Natural killer cell (primary cell): ENCODE measurements at regions not wholly inside any gene's neighbourhood (a gene's known extent, or its start where the extent isn't known, plus 50 kb on each side); places are given as distances from the start of the nearest gene placed in this dataset.

Experiments
- ATAC-seq, 3 donors: fragments of 150-1000 bp in 2 of 3; fragments of 200-7000 bp in 1 of 3; cut with Tn5 transposase; 1 replicate in 1 of 3; 2 replicates in 2 of 3; pipeline ENCODE4 v1.10.0; 2021; ENCODE audit warnings: mild to moderate bottlenecking in 2 of 3, moderate library complexity in 2 of 3
- DNase-seq, 2 donors: peaks; one replicate each; pipeline versions ENCODE4 v3.0.0 to v3.0.0-alpha.2; 2013 to 2021; ENCODE audit warnings: mixed read lengths in 1 of 2
- H3K27ac ChIP-seq: one replicate; pipeline ENCODE4 v1.5.1; 2013; ENCODE audit warnings: mild to moderate bottlenecking, low read length
- H3K27me3 ChIP-seq: one replicate; pipeline ENCODE4 v1.6.1; 2013; ENCODE audit warnings: low read length; ENCODE audit not compliant: control insufficient read depth, insufficient read depth
- H3K36me3 ChIP-seq: one replicate; pipeline ENCODE4 v1.6.1; 2013; ENCODE audit warnings: low read length; ENCODE audit not compliant: control insufficient read depth, insufficient read depth
- H3K4me1 ChIP-seq: one replicate; pipeline ENCODE4 v1.6.1; 2013; ENCODE audit warnings: low read length; ENCODE audit not compliant: control insufficient read depth, insufficient read depth
- H3K4me3 ChIP-seq: one replicate; pipeline ENCODE4 v1.5.1; 2013; ENCODE audit warnings: low read length
- H3K9me3 ChIP-seq: one replicate; pipeline ENCODE4 v1.6.1; 2013; ENCODE audit warnings: low read length; ENCODE audit not compliant: control insufficient read depth, insufficient read depth
- H3K27ac Mint-ChIP-seq, 2 donors: one replicate each; pipeline ENCODE4 v1.8.0; 2022; ENCODE audit warnings: mild to moderate bottlenecking in 2 of 2, mixed read lengths in 2 of 2, moderate library complexity in 1 of 2
- H3K27me3 Mint-ChIP-seq, 2 donors: one replicate each; pipeline ENCODE4 v1.8.0; 2022; ENCODE audit warnings: low read depth in 2 of 2, mixed read lengths in 2 of 2
- H3K36me3 Mint-ChIP-seq: one replicate; pipeline ENCODE4 v1.8.0; 2022; ENCODE audit warnings: mixed read lengths
- H3K4me1 Mint-ChIP-seq, 2 donors: one replicate each; pipeline ENCODE4 v1.8.0; 2022; ENCODE audit warnings: mixed read lengths in 2 of 2
- H3K4me3 Mint-ChIP-seq: one replicate; pipeline ENCODE4 v1.8.0; 2022; ENCODE audit warnings: mild to moderate bottlenecking, moderate library complexity, mixed read lengths
- H3K9me3 Mint-ChIP-seq, 2 donors: one replicate each; pipeline ENCODE4 v1.8.0; 2022; ENCODE audit warnings: mixed read lengths in 2 of 2
- WGBS: methylation state at CpG from one replicate; pipeline ENCODE4 v1.1.7; 2013; ENCODE audit warnings: missing lambda C conversion rate; ENCODE audit not compliant: insufficient coverage; 5-methylcytosine and 5-hydroxymethylcytosine counted together
- intact Hi-C: fragments of 100-400 bp; cut with micrococcal nuclease; formaldehyde crosslinking; loops from one replicate; pipeline ENCODE4 v1.14.2; 2022
- TF ChIP-seq, protein P1 (sequence below): fragments of 200-600 bp; IDR thresholded peaks from one replicate; pipeline ENCODE4 v1.8.0; 2022; ENCODE audit warnings: antibody characterized with exemption

DNA sequence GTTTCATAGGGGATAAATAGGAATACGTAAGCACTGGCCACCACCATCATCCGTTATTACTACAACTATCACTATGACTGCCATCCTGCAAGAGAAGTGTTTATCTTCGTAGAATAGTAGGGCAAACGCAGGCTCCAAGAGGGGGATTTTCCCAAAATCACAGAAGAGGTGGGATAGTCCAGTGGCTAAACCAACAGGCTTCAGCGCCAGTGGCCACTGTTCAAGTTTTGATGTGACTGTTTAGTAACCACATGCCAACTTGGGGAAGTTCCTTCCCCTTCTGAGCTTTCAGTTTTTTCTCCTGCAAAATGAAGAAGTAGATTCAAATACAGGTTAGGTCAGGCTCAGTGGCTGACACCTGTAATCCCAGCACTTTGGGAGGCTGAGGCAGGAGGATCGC, 60.7 kb upstream of the GRIN2A start:
- no peak for DNase-seq
- H3K4me1 ChIP-seq, result no peaks in the 10 kb centered on the region

DNA sequence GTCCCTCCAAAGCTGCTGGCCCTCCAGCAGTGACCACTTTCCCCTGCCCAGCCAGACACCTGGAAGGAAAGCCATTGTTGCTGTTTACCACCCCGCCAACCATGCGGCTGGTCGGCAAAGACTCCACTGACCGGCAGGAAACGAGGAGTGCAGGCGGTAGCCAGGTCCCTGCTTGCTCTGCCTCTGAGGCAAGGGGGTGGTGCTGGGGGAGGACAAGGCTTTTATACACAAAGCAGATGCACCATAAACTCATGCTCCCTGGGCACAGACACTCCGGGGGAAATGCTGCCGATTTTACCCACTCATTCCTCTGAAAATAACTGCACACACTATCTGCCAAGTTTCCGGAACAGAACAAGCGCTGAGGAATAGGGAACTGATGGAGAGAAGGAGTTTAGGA, 62.8 kb upstream of the GRIN2A start:
- Mint-ChIP-seq H3K36me3 (no peaks in the 10 kb centered on the region), H3K4me1 (no peaks in the 10 kb centered on the region), H3K27ac (no peak overlapping the region), H3K27me3 (peaks cover 0 to 11% of the 10 kb centered on the region in 2 donors), H3K9me3 (no peaks in the 10 kb centered on the region), H3K4me3 (no peak overlapping the region)
- H3K27me3 ChIP-seq, result no peaks in the 10 kb centered on the region
- intact Hi-C loops, result no loop called here
- 89% methylated on average over 8 of the region's 10 CpGs for WGBS
- H3K4me1 ChIP-seq, result no peaks in the 10 kb centered on the region
- TF ChIP-seq, protein P1, sequence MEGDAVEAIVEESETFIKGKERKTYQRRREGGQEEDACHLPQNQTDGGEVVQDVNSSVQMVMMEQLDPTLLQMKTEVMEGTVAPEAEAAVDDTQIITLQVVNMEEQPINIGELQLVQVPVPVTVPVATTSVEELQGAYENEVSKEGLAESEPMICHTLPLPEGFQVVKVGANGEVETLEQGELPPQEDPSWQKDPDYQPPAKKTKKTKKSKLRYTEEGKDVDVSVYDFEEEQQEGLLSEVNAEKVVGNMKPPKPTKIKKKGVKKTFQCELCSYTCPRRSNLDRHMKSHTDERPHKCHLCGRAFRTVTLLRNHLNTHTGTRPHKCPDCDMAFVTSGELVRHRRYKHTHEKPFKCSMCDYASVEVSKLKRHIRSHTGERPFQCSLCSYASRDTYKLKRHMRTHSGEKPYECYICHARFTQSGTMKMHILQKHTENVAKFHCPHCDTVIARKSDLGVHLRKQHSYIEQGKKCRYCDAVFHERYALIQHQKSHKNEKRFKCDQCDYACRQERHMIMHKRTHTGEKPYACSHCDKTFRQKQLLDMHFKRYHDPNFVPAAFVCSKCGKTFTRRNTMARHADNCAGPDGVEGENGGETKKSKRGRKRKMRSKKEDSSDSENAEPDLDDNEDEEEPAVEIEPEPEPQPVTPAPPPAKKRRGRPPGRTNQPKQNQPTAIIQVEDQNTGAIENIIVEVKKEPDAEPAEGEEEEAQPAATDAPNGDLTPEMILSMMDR, result no peak
- no peaks in the 10 kb centered on the region for H3K36me3 ChIP-seq
- no peak overlapping the region for H3K27ac ChIP-seq
- ATAC-seq (no peak), DNase-seq (no peak)
- H3K9me3 ChIP-seq, result no peaks in the 10 kb centered on the region
- H3K4me3 ChIP-seq, result no peak overlapping the region

More for the DNA sequence above, 60.7 kb upstream of the GRIN2A start:
- Mint-ChIP-seq H3K36me3 (no peaks in the 10 kb centered on the region), H3K27me3 (peaks cover 0 to 10% of the 10 kb centered on the region in 2 donors), H3K27ac (no peak overlapping the region), H3K4me1 (no peaks in the 10 kb centered on the region), H3K4me3 (no peak overlapping the region), H3K9me3 (no peaks in the 10 kb centered on the region)
- no peak overlapping the region for H3K4me3 ChIP-seq
- 56% methylated on average over 5 of the region's 6 CpGs for WGBS
- no peaks in the 10 kb centered on the region for H3K27me3 ChIP-seq
- TF ChIP-seq, protein P1, result no peak
- H3K36me3 ChIP-seq, result no peaks in the 10 kb centered on the region
- ATAC-seq, result no peak
- H3K9me3 ChIP-seq, result no peaks in the 10 kb centered on the region
- no peak overlapping the region for H3K27ac ChIP-seq
- intact Hi-C loops, result no loop called here

DNA sequence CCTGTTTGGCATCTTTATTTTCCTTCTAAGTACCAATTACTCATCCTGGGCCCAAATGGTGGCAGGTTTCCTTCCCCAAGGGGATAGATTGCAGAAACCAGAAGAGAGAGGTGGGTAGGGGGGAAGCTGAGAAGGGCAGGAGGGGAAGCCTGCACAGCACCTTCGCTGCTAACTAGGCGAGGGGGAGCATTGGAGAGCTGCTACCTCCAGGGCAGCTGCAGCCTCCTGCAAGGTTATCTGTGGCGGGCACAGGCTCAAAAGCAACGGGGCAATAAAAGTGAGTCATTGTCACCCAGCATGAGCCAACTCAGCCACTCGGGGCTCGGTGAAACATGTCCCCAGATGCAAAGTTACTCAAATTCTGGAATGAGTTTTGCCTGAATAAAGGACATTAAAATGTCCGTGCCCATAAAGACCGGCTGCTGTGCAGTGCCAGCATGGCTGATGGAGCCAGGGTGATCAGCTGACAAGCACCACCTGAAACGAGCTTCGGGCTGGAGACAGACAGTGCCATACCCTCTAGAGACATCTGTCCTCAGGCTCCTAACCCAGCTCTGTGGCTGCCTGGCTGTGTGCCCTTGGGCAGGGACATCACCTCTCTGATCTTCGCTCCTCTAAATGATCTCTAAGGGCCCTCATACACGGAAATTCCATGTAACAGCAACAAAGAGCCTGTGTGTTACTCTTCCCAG, 68.1 kb upstream of the GRIN2A start:
- intact Hi-C loops, result no loop called here
- no peak overlapping the region for H3K27ac Mint-ChIP-seq
- no peak overlapping the region for H3K4me3 Mint-ChIP-seq
- 68% methylated on average over 12 of the region's 12 CpGs for WGBS
- no peak for DNase-seq
- no peaks in the 10 kb centered on the region for H3K36me3 ChIP-seq
- H3K27me3 Mint-ChIP-seq, result peaks cover under 1 to 7% of the 10 kb centered on the region in 2 donors
- H3K4me3 ChIP-seq, result no peak overlapping the region
- no peaks in the 10 kb centered on the region for H3K27me3 ChIP-seq
- H3K9me3 ChIP-seq, result no peaks in the 10 kb centered on the region
- ATAC-seq, result no peak
- no peaks in the 10 kb centered on the region for H3K4me1 ChIP-seq
- no peaks in the 10 kb centered on the region for H3K36me3 Mint-ChIP-seq
- H3K27ac ChIP-seq, result no peak overlapping the region
- H3K9me3 Mint-ChIP-seq, result no peaks in the 10 kb centered on the region
- TF ChIP-seq, protein P1, result no peak
- H3K4me1 Mint-ChIP-seq, result no peaks in the 10 kb centered on the region

DNA sequence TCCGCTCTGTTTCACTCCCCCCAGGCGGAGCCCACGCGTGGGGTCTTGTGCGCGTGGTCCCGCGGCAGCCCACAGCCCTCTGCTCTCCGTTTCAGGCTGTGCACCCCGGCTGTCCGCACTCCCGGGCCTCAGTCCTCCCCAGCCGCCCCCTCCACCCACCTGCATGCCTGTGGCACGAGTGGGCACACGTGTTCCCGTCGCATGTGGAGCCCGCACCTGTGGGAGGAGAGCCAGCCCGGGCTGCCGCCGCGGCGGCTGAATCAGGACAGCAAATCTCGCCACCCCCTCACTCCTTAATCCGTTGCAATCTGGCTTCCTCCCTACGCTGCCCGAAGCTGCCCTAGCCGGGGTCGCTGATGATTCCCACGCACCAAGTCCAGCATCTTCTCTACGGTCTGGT, 69.9 kb upstream of the GRIN2A start:
- DNase-seq (no peak), ATAC-seq (no peak)
- peaks cover 6 to 7% of the 10 kb centered on the region in 2 donors for H3K27me3 Mint-ChIP-seq
- H3K9me3 Mint-ChIP-seq, result no peaks in the 10 kb centered on the region
- Histone ChIP-seq H3K36me3 (no peaks in the 10 kb centered on the region), H3K27ac (no peak overlapping the region), H3K27me3 (no peaks in the 10 kb centered on the region), H3K4me3 (no peak overlapping the region), H3K9me3 (no peaks in the 10 kb centered on the region), H3K4me1 (no peaks in the 10 kb centered on the region)
- no peak overlapping the region for H3K4me3 Mint-ChIP-seq
- H3K27ac Mint-ChIP-seq, result no peak overlapping the region
- WGBS, result 93% methylated on average over 31 of the region's 31 CpGs
- no peaks in the 10 kb centered on the region for H3K36me3 Mint-ChIP-seq
- intact Hi-C loops, result no loop called here
- peaks cover 0 to 6% of the 10 kb centered on the region in 2 donors for H3K4me1 Mint-ChIP-seq
- TF ChIP-seq, protein P1, result no peak
